ENCODE measurements at regions not wholly inside any gene's neighbourhood (a gene's known extent, or its start where the extent isn't known, plus 50 kb on each side); places are given as distances from the start of the nearest gene placed in this dataset.

DNA sequence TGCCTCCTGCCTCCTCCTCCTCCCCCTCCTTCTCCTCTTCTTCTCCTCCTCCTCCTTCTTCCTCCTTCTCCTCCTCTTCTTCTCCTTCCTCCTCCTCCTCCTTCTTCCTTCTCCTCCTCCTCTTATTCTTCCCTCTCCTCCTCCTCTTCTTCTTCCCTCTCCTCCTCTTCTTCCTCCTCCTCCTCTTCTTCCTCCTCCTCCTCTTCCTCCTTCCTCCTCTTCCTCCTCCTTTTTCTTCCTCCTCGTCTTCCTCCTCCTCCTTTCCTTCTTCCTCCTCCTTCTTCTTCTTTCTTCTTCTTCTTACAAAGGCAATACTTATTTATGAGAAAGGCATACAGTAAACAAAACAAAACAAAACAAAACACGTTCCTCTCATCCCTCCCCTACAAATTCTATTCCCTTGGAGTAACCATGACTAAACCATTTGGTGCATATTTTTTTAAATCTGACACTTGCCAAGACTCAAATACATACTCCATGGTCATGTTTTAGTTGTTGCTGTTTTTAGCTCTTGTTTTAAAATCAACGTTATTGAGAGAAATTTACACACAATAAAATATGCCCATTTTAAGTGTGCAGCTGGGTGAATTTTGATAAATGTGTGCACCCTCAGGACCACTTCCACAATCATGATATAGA is 135.6 kb downstream of the FOXD1 start:
- Histone ChIP-seq H3K4me1 (ENCODE audit: low read depth) (no peaks in the 10 kb centered on the region), H3K4me3 (no peak overlapping the region), H3K9me3 (no peaks in the 10 kb centered on the region), H3K36me3 (ENCODE audit: low read depth) (no peaks in the 10 kb centered on the region)
- no peak for TF ChIP-seq CTCF (IDR thresholded peaks at IDR 0.05)
- DNase-seq (no peak), ATAC-seq (no peak)
- intact Hi-C loops (cut with DNase I, micrococcal nuclease), result no loop called here

- peak; percentile 42 for ATAC-seq
- intact Hi-C loops (cut with DNase I, micrococcal nuclease), result no loop called here
- no peaks in the 10 kb centered on the region for H3K9me3 ChIP-seq
- H3K4me3 ChIP-seq, result no peak overlapping the region
- H3K36me3 ChIP-seq (ENCODE audit: low read depth), result no peaks in the 10 kb centered on the region
- TF ChIP-seq CTCF (IDR thresholded peaks at IDR 0.05), result no peak
- peak in 1 of 3 donors; percentile 17 for DNase-seq
- no peaks in the 10 kb centered on the region for H3K4me1 ChIP-seq (ENCODE audit: low read depth)
These were observed 136.3 kb downstream of the FOXD1 start for GRCh38 chr5:73312146-73312871.

- no peak for TF ChIP-seq CTCF (IDR thresholded peaks at IDR 0.05)
- Histone ChIP-seq H3K4me1 (ENCODE audit: low read depth) (no peaks in the 10 kb centered on the region), H3K9me3 (no peaks in the 10 kb centered on the region), H3K4me3 (no peak overlapping the region), H3K36me3 (ENCODE audit: low read depth) (no peaks in the 10 kb centered on the region)
- DNase-seq (no peak), ATAC-seq (no peak)
- intact Hi-C loops (cut with DNase I, micrococcal nuclease), result no loop called here
These were observed 137.1 kb downstream of the FOXD1 start for GRCh38 chr5:73311291-73312110.

- TF ChIP-seq CTCF (IDR thresholded peaks at IDR 0.05), result no peak
- no peaks in the 10 kb centered on the region for H3K36me3 ChIP-seq (ENCODE audit: low read depth)
- ATAC-seq (no peak), DNase-seq (no peak)
- H3K4me1 ChIP-seq (ENCODE audit: low read depth), result no peaks in the 10 kb centered on the region
- H3K4me3 ChIP-seq, result no peak overlapping the region
- intact Hi-C loops (cut with DNase I, micrococcal nuclease), result no loop called here
- no peaks in the 10 kb centered on the region for H3K9me3 ChIP-seq
These were observed 134.8 kb downstream of the TMEM174 start for GRCh38 chr5:73307645-73308355.

- Histone ChIP-seq H3K4me1 (ENCODE audit: low read depth) (no peaks in the 10 kb centered on the region), H3K4me3 (no peak overlapping the region), H3K9me3 (no peaks in the 10 kb centered on the region), H3K36me3 (ENCODE audit: low read depth) (no peaks in the 10 kb centered on the region)
- intact Hi-C loops (cut with DNase I, micrococcal nuclease), result no loop called here
- no peak for TF ChIP-seq CTCF (IDR thresholded peaks at IDR 0.05)
- DNase-seq, result no peak
- ATAC-seq, result no peak
These were observed 133.8 kb downstream of the TMEM174 start for GRCh38 chr5:73306741-73307275.
